Neutrophil (primary cell): ENCODE measurements at regions not wholly inside any gene's neighbourhood (a gene's known extent, or its start where the extent isn't known, plus 50 kb on each side); places are given as distances from the start of the nearest gene placed in this dataset.
"Not testable (repeated sequence)": the region's sequence is repeated elsewhere in the genome, so short reads cannot be mapped to it uniquely, and the experiment has no call there.

Source experiments
- H3K27ac ChIP-seq: fragments of 200-600 bp; sonication (generic); 2 replicates; pipeline ENCODE4 v1.5.1; 2016; ENCODE audit warnings: mild to moderate bottlenecking, moderate library complexity
- H3K27me3 ChIP-seq: fragments of 200-600 bp; sonication (generic); 2 replicates; pipeline ENCODE4 v1.6.0; 2016; ENCODE audit warnings: mild to moderate bottlenecking
- H3K36me3 ChIP-seq: fragments of 200-600 bp; sonication (generic); 2 replicates; pipeline ENCODE4 v1.5.1; 2017
- H3K4me1 ChIP-seq, 2 experiments: fragments of 200-600 bp in 1 of 2; sonication (generic) in 1 of 2; 1 replicate in 1 of 2; 2 replicates in 1 of 2; pipeline versions ENCODE4 v1.5.1 to v1.6.1; 2013 to 2016; ENCODE audit warnings: low read depth in 1 of 2, low read length in 1 of 2, mild to moderate bottlenecking in 1 of 2, moderate library complexity in 1 of 2; ENCODE audit not compliant: control insufficient read depth in 1 of 2, insufficient read depth in 1 of 2
- H3K4me3 ChIP-seq, 2 experiments: fragments of 200-600 bp in 1 of 2; sonication (generic) in 1 of 2; 1 replicate in 1 of 2; 2 replicates in 1 of 2; pipeline ENCODE4 v1.5.1; 2013 to 2016; ENCODE audit warnings: low read depth in 1 of 2, low read length in 1 of 2, mild to moderate bottlenecking in 1 of 2, moderate library complexity in 1 of 2
- H3K9me3 ChIP-seq: fragments of 200-600 bp; sonication (generic); 2 replicates; pipeline ENCODE4 v1.5.1; 2016
- TF ChIP-seq, protein P1 (sequence below): fragments of 200-600 bp; sonication (generic); IDR thresholded peaks from 2 replicates; pipeline ENCODE4 v1.5.1; 2016; ENCODE audit warnings: antibody characterized with exemption

DNA sequence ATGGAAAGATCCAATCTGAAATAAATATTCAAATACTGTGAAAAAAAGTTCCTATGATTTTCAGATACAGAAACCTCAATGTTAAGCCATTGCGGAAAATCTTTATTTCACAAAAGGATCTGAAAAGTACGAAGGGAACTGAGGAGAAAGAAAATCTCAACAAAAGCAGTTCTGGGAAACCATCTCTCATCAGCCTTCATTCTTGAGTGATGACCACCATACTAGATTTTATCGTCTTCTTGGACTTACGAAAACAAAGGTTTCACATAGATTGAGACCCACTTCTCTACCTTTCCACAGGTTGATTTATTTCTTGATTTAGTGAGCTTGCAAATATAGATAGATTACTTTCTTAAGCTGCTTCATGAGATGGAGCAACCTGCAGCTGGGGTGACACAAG, 293.4 kb upstream of the LYZL1 start:
- Histone ChIP-seq H3K4me1 (no peaks in the 10 kb centered on the region), H3K9me3 (no peaks in the 10 kb centered on the region), H3K27ac (no peak overlapping the region), H3K4me3 (no peak overlapping the region), H3K36me3 (no peaks in the 10 kb centered on the region), H3K27me3 (peaks cover 7% of the 10 kb centered on the region)
- TF ChIP-seq, protein P1, sequence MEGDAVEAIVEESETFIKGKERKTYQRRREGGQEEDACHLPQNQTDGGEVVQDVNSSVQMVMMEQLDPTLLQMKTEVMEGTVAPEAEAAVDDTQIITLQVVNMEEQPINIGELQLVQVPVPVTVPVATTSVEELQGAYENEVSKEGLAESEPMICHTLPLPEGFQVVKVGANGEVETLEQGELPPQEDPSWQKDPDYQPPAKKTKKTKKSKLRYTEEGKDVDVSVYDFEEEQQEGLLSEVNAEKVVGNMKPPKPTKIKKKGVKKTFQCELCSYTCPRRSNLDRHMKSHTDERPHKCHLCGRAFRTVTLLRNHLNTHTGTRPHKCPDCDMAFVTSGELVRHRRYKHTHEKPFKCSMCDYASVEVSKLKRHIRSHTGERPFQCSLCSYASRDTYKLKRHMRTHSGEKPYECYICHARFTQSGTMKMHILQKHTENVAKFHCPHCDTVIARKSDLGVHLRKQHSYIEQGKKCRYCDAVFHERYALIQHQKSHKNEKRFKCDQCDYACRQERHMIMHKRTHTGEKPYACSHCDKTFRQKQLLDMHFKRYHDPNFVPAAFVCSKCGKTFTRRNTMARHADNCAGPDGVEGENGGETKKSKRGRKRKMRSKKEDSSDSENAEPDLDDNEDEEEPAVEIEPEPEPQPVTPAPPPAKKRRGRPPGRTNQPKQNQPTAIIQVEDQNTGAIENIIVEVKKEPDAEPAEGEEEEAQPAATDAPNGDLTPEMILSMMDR: no peak

DNA sequence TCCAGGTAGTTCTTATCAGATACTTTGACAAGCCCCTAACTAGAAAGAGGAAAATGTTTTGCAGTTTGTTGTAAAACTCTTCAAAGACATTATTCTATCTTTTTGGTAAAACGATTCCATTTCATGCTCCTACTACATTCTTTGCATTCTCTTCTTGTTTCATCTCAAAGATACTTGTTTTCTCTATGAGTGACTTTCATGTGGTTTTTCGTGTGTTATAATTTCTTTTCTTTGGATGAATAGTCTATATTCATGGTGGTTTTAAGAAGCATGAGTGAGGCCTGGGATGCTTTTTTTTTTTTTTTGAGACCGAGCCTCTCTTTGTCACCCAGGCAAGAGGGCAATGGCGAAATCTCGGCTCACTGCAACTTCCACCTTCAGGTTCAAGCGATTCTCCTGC, 292.5 kb upstream of the LYZL1 start:
- Histone ChIP-seq H3K4me3 (no peak overlapping the region), H3K27me3 (peaks cover 7% of the 10 kb centered on the region), H3K36me3 (no peaks in the 10 kb centered on the region), H3K27ac (no peak overlapping the region), H3K4me1 (no peaks in the 10 kb centered on the region), H3K9me3 (no peaks in the 10 kb centered on the region)
- TF ChIP-seq, protein P1: no peak

DNA sequence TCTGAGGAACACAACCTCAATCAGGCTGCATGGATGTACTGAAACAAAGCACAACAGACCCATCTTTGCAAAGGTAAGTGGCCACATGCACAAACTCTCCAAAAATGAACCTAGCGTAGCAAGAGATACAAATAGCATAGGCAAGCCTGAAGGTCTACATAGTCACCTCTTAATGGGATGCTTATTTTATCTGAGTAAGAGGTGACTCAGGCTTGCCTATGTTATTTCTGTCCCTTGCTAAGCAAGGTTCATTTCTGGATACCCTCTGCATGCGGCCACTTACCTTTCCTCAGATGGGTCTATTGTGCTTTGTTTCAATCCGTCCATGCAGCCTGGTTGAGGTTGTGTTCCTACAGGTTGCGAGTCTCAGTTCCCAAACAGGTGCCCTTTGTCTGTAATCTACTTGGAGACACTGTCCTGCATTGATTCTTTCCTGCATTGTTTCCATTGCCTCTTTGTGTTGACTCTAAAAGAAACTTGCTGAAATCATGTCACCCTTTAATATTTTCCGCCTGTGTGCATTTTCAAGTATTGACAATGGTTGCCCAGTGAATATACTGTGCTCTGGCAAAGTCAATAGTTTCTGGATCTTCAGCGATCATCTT, 291.8 kb upstream of the LYZL1 start:
- no peak overlapping the region for H3K27ac ChIP-seq
- no peaks in the 10 kb centered on the region for H3K36me3 ChIP-seq
- no peaks in the 10 kb centered on the region for H3K9me3 ChIP-seq
- peaks cover 7% of the 10 kb centered on the region for H3K27me3 ChIP-seq
- no peaks in the 10 kb centered on the region for H3K4me1 ChIP-seq
- H3K4me3 ChIP-seq: no peak overlapping the region
- TF ChIP-seq, protein P1: no peak

DNA sequence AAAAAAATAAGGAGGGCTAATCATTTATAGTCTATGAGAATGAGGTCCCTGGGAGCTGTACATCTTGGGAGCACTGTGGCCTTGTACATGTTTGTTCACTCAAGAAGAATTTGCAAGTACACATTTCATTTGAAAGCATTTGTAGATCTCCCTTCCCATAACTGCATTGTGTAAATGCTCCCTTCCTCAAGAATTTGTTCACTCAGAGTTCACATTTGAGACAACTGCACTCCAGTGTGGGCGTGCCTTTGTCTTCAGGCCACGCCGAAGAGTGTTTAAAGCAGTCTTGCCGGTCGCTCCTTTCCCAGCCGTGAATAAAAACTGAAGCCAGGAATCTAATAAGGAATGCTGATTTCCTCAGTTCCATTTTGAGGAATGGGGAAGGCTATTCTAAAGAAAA, 291.1 kb upstream of the LYZL1 start:
- H3K9me3 ChIP-seq: no peaks in the 10 kb centered on the region
- TF ChIP-seq, protein P1: no peak
- no peaks in the 10 kb centered on the region for H3K36me3 ChIP-seq
- H3K27ac ChIP-seq: no peak overlapping the region
- peaks cover 7% of the 10 kb centered on the region for H3K27me3 ChIP-seq
- H3K4me1 ChIP-seq: no peaks in the 10 kb centered on the region
- no peak overlapping the region for H3K4me3 ChIP-seq

DNA sequence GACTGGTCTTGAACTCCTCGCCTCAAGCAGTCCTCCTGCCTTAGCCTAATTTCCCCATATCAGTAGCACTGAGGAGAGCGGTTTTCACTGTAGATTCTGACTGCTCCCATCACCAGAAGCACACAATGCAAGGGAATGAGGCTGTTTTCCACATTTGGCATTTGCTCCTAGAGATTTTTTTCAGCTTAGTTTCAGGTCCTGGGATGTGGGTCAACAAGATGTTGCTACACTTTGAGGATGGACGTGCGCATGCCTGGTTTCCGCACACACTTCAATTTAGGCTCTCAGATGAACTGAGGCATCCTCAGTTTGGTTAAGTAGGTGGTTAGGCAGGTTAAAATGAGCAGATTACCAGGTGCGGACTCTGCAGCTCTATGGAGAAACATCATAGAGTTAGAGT, 287.1 kb upstream of the LYZL1 start:
- Histone ChIP-seq H3K4me1 (no peaks in the 10 kb centered on the region), H3K4me3 (no peak overlapping the region), H3K36me3 (no peaks in the 10 kb centered on the region), H3K27ac (no peak overlapping the region), H3K27me3 (peaks cover 4% of the 10 kb centered on the region), H3K9me3 (no peaks in the 10 kb centered on the region)
- TF ChIP-seq, protein P1: no peak

DNA sequence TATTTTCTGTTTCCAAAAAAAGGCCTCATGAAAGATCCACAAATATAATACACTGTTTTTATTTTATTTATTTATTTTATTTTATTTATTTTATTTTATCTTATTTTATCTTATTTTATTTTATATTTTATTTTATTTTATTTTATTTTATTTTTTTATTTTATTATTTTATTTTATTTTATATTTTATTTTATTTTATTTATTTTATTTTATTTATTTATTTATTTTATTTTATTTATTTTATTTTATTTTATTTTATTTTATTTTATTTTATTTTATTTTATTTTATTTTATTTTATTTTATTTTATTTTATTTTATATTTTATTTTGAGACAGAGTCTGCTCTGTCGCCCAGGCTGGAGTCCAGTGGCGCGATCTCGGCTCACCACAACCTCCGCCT, 285.9 kb upstream of the LYZL1 start:
- H3K36me3 ChIP-seq, H3K4me3 ChIP-seq, H3K4me1 ChIP-seq, H3K27ac ChIP-seq, H3K9me3 ChIP-seq, H3K27me3 ChIP-seq: not testable (repeated sequence)
